OCI-LY7 (cell line): ENCODE measurements at regions not wholly inside any gene's neighbourhood (a gene's known extent, or its start where the extent isn't known, plus 50 kb on each side); places are given as distances from the start of the nearest gene placed in this dataset.

Source experiments
- CTCF ChIP-seq: fragments of 200-600 bp; sonication (generic); conservative IDR thresholded peaks from 2 replicates; pipeline ENCODE4 v1.5.1; 2014; ENCODE audit warnings: mild to moderate bottlenecking, antibody characterized with exemption, low read length, moderate library complexity, mixed read lengths
- EZH2phosphoT487 ChIP-seq: fragments of 200-600 bp; sonication (generic); IDR thresholded peaks from 2 replicates; pipeline ENCODE4 v1.6.1; 2018; ENCODE audit warnings: low read depth, borderline replicate concordance, mild to moderate bottlenecking, mixed run types, antibody characterized with exemption, low read length, moderate library complexity, mixed read lengths

GRCh38 chr13:99061411-99061810 is 83.5 kb upstream of the DOCK9 start:
- TF ChIP-seq CTCF (no peak), EZH2phosphoT487 (no peak)
